ENCODE measurements at regions not wholly inside any gene's neighbourhood (a gene's known extent, or its start where the extent isn't known, plus 50 kb on each side); places are given as distances from the start of the nearest gene placed in this dataset.

DNA sequence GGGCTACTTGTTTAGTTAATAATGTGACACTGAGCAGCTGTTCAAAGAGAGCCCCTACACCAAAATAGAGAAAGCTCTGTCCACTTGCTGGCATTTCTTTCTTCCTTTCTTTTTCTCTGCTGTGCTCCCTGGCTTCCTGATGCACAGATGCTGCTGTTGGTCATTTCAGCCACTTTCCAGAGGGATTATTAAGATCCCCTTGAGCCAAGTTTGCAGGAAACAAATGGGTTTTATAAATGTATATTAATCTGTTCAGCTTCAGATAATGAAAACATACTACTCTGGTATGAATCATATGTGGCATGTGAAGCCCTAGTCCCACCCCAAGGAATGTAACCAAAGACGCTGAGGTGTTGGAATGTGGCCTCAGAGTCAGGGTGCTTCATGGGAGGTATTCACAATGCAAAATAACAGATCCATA, 638.2 kb upstream of the FZD8 start:
- Histone ChIP-seq H3K4me1 (no peaks in the 10 kb centered on the region), H3K27ac (no peak overlapping the region), H3K27me3 (no peaks in the 10 kb centered on the region), H3K36me3 (no peaks in the 10 kb centered on the region), H3K9me3 (no peaks in the 10 kb centered on the region), H3K4me3 (no peak overlapping the region)
- no peak for TF ChIP-seq CTCF (IDR thresholded peaks at IDR 0.05)
- FAIRE-seq (no peak), DNase-seq (no peak), ATAC-seq (no peak)
- WGBS, 2 donors, result 32 to 45% methylated on average over 1 of the region's 1 CpG
- intact Hi-C loops (cut with DNase I), result no loop called here

- Histone ChIP-seq H3K36me3 (no peaks in the 10 kb centered on the region), H3K9me3 (no peaks in the 10 kb centered on the region), H3K4me1 (no peaks in the 10 kb centered on the region), H3K27ac (no peak overlapping the region), H3K4me3 (no peak overlapping the region), H3K27me3 (no peaks in the 10 kb centered on the region)
- FAIRE-seq (no peak), ATAC-seq (no peak), DNase-seq (no peak)
- 28 to 31% methylated on average over 3 of the region's 3 CpGs for WGBS, 2 donors
- intact Hi-C loops (cut with DNase I), result no loop called here
- no peak for TF ChIP-seq CTCF (IDR thresholded peaks at IDR 0.05)
Measured at GRCh38 chr10:36278176-36278575, 636.1 kb upstream of the FZD8 start.

- Histone ChIP-seq H3K4me1 (no peaks in the 10 kb centered on the region), H3K36me3 (no peaks in the 10 kb centered on the region), H3K27ac (no peak overlapping the region), H3K4me3 (no peak overlapping the region), H3K9me3 (no peaks in the 10 kb centered on the region), H3K27me3 (no peaks in the 10 kb centered on the region)
- no peak for TF ChIP-seq CTCF (IDR thresholded peaks at IDR 0.05)
- intact Hi-C loops (cut with DNase I), result no loop called here
- FAIRE-seq (no peak), ATAC-seq (no peak), DNase-seq (no peak)
Measured at GRCh38 chr10:36277459-36277858, 635.4 kb upstream of the FZD8 start.

- no peak for FAIRE-seq
- H3K4me1 ChIP-seq, result no peaks in the 10 kb centered on the region
- no peak for DNase-seq
- no peak overlapping the region for H3K4me3 ChIP-seq
- intact Hi-C loops (cut with DNase I), result no loop called here
- no peak for ATAC-seq
- H3K36me3 ChIP-seq, result no peaks in the 10 kb centered on the region
- WGBS, 2 donors, result 59 to 75% methylated on average over 2 of the region's 2 CpGs
- no peak overlapping the region for H3K27ac ChIP-seq
- TF ChIP-seq CTCF (IDR thresholded peaks at IDR 0.05), result no peak
- no peaks in the 10 kb centered on the region for H3K27me3 ChIP-seq
- H3K9me3 ChIP-seq, result no peaks in the 10 kb centered on the region
Measured at GRCh38 chr10:36271627-36272340, 629.7 kb upstream of the FZD8 start.

DNA sequence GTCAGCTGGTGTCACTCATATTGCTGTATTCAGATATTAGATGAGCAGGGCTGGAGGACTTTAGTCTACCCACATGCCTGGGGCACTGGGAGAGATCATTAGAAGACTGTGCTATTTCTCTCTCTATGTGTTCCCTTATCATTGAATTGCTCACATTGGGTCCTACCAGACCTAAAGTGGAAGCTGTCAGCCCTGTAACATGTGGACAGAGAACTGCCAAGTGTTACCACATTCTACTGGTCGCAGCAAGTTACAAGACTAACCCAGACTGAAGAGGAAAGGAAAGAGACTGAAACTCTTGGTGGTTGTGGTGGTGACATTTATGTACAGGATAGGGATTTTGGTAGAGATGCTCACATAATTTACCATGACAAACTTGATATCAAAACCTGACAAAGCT, 627.1 kb upstream of the FZD8 start:
- no peak for FAIRE-seq
- DNase-seq, result no peak
- Histone ChIP-seq H3K36me3 (no peaks in the 10 kb centered on the region), H3K27ac (no peak overlapping the region), H3K4me3 (no peak overlapping the region), H3K9me3 (no peaks in the 10 kb centered on the region), H3K27me3 (no peaks in the 10 kb centered on the region), H3K4me1 (no peaks in the 10 kb centered on the region)
- WGBS, 2 donors, result 81 to 94% methylated on average over 1 of the region's 1 CpG
- TF ChIP-seq CTCF (IDR thresholded peaks at IDR 0.05), result no peak
- intact Hi-C loops (cut with DNase I), result no loop called here
- ATAC-seq, result no peak
